Heart left ventricle (tissue), 16 donors: ENCODE measurements at regions not wholly inside any gene's neighbourhood (a gene's known extent, or its start where the extent isn't known, plus 50 kb on each side); places are given as distances from the start of the nearest gene placed in this dataset.

ENCODE experiments used
- ATAC-seq, 4 donors: fragments of 200-7000 bp; cut with Tn5 transposase; one replicate each; pipeline ENCODE4 v1.9.1; 2020 to 2022; ENCODE audit warnings: moderate library complexity in 4 of 4, mild to moderate bottlenecking in 3 of 4, moderate number of reproducible peaks in 1 of 4
- DNase-seq, 5 donors: peaks; one replicate each; pipeline ENCODE4 v3.0.0-alpha.2; 2020
- H3K27ac ChIP-seq, 12 donors: fragments of 200-600 bp; sonication (generic) in 4 of 12; one replicate each; pipeline versions ENCODE4 v1.5.0 to v1.8.0; 2016 to 2022; ENCODE audit warnings: mild to moderate bottlenecking in 2 of 12
- H3K27me3 ChIP-seq, 9 donors: fragments of 200-600 bp; sonication (generic) in 2 of 9; one replicate each; pipeline versions ENCODE4 v1.5.1 to v1.8.0; 2016 to 2022; ENCODE audit warnings: mild to moderate bottlenecking in 3 of 9
- H3K36me3 ChIP-seq, 9 donors: fragments of 200-600 bp; sonication (generic) in 2 of 9; one replicate each; pipeline versions ENCODE4 v1.5.0 to v1.8.0; 2018 to 2022; ENCODE audit warnings: mild to moderate bottlenecking in 2 of 9
- H3K4me1 ChIP-seq, 12 donors: fragments of 200-600 bp; sonication (generic) in 4 of 12; one replicate each; pipeline versions ENCODE4 v1.5.0 to v1.8.0; 2016 to 2022; ENCODE audit warnings: mild to moderate bottlenecking in 3 of 12
- H3K4me3 ChIP-seq, 12 donors: fragments of 200-600 bp; sonication (generic) in 4 of 12; one replicate each; pipeline versions ENCODE4 v1.5.0 to v1.8.0; 2017 to 2022; ENCODE audit warnings: mild to moderate bottlenecking in 9 of 12, moderate library complexity in 4 of 12
- H3K9me3 ChIP-seq, 12 donors: fragments of 200-600 bp; sonication (generic) in 4 of 12; one replicate each; pipeline versions ENCODE4 v1.5.0 to v1.8.0; 2016 to 2022; ENCODE audit warnings: mild to moderate bottlenecking in 1 of 12
- POLR2A ChIP-seq, 2 donors: fragments of 450-650 bp; IDR thresholded peaks; one replicate each; pipeline ENCODE4 v1.6.1; 2017; ENCODE audit warnings: antibody characterized with exemption in 2 of 2, mild to moderate bottlenecking in 2 of 2, moderate library complexity in 2 of 2
- WGBS, 4 donors: extraction: QIAGEN DNeasy Blood & Tissue Kit in 2 of 4; methylation state at CpG; one replicate each; pipeline versions ENCODE4 v1.1.5 to v1.1.7; 2013 to 2018; 5-methylcytosine and 5-hydroxymethylcytosine counted together
- intact Hi-C, 10 donors: fragments of 100-400 bp; cut with DNase I; formaldehyde crosslinking; loops; one replicate each; pipeline versions ENCODE4 v1.11.1 to v1.14.2; 2022
- TF ChIP-seq, protein P1 (sequence below), 12 donors: fragments of 200-600 bp; sonication (generic) in 4 of 12; IDR thresholded peaks; one replicate each; pipeline versions ENCODE4 v1.5.0 to v1.8.0; 2018 to 2022; ENCODE audit warnings: antibody characterized with exemption in 12 of 12, mild to moderate bottlenecking in 5 of 12
- donor health status: ischemic (EF 13 %, LVEDD 7.1; RV severe dilation, severe dysfunction).
- donor health status: healthy with polysubstance abuse.
- donor health status: DM: no; HTN: yes; CAD: no.
- donor health status: DM: no; HTN: no; CAD: no.
- donor health status: ischemic (EF 25% LVEDD 6.9; RV normal size, moderate dysfunction).
- donor health status: ischemic (EF 25% LVEDD 5.7; RV mildly dilated, moderate dysfunction).
- donor health status: healthy.
- donor health status: DM: yes; HTN: yes; CAD: no.
- donor health status: ischemic (EF 35%, LVEDD 5.7; RV mildly dilated, moderate dysfunction).
- donor health status: nonischemic (EF 11% LVEDD 7.7; RV severe dilation, severe dysfunction).
- donor health status: DM: yes; HTN: yes; CAD: no.
- donor health status: PGD.
- donor health status: ischemic (EF 29% LVEDD 5.4; RV normal size, mild dysfunction).
- donor health status: nonischemic (EF 23%, LVEDD 6.1; RV moderate dilation, normal function).

DNA sequence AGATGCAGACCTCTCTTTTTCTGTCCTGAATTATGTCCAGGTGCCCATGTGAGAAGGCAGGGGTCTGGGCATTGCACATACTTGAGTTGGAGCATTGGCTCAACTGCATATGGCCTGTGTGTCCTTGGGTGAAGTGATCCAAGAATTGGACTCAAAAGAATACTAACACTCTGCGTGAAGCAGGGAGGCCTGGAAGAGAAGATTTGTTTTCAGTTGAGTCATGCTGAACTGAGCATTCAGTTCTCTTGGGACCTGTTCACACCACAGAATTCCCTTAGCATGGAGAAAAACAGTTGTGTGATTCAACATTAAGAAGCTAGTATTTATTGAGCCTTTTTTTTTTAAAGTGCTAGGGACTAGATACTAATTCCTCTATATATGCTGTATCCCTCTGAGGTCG, 164.7 kb upstream of the TBX3 start:
- Histone ChIP-seq H3K27me3 (no peaks in the 10 kb centered on the region), H3K4me3 (no peak overlapping the region), H3K27ac (no peak overlapping the region), H3K9me3 (no peaks in the 10 kb centered on the region), H3K4me1 (peaks cover 0 to 5% (median 0%) of the 10 kb centered on the region in 12 donors), H3K36me3 (no peaks in the 10 kb centered on the region)
- DNase-seq = no peak
- 78 to 96% (median 82%) methylated on average over 2 of the region's 2 CpGs for WGBS, 4 donors
- intact Hi-C loops = loop anchor here in 1 of 10 donors (5.0 kb wide), 1 partner anchor 166 kb away; the partner anchor contains the start of gene TBX3
- no peak for TF ChIP-seq POLR2A (IDR thresholded peaks at IDR 0.05)
- TF ChIP-seq, protein P1, sequence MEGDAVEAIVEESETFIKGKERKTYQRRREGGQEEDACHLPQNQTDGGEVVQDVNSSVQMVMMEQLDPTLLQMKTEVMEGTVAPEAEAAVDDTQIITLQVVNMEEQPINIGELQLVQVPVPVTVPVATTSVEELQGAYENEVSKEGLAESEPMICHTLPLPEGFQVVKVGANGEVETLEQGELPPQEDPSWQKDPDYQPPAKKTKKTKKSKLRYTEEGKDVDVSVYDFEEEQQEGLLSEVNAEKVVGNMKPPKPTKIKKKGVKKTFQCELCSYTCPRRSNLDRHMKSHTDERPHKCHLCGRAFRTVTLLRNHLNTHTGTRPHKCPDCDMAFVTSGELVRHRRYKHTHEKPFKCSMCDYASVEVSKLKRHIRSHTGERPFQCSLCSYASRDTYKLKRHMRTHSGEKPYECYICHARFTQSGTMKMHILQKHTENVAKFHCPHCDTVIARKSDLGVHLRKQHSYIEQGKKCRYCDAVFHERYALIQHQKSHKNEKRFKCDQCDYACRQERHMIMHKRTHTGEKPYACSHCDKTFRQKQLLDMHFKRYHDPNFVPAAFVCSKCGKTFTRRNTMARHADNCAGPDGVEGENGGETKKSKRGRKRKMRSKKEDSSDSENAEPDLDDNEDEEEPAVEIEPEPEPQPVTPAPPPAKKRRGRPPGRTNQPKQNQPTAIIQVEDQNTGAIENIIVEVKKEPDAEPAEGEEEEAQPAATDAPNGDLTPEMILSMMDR (IDR thresholded peaks at IDR 0.05) = no peak
- ATAC-seq = peak in 3 of 4 donors; percentile 20 to 64 (median 32)

GRCh38 chr12:114847441-114848035, 163.6 kb upstream of the TBX3 start:
- Histone ChIP-seq H3K27ac (no peak overlapping the region), H3K27me3 (no peaks in the 10 kb centered on the region), H3K4me3 (no peak overlapping the region), H3K9me3 (no peaks in the 10 kb centered on the region), H3K36me3 (no peaks in the 10 kb centered on the region), H3K4me1 (peaks cover 0 to 5% (median 0%) of the 10 kb centered on the region in 12 donors)
- ATAC-seq = no peak
- intact Hi-C loops = loop anchor here in 1 of 10 donors (5.0 kb wide), 1 partner anchor 165 kb away; the partner anchor contains the start of gene TBX3
- no peak for DNase-seq
- TF ChIP-seq, protein P1 (IDR thresholded peaks at IDR 0.05) = no peak
- no peak for TF ChIP-seq POLR2A (IDR thresholded peaks at IDR 0.05)
- WGBS, 4 donors = 64 to 78% (median 71%) methylated on average over 10 to 11 of the region's 11 CpGs

GRCh38 chr12:114846771-114847170, 162.8 kb upstream of the TBX3 start:
- H3K4me1 ChIP-seq = peaks cover 0 to 5% (median 0%) of the 10 kb centered on the region in 12 donors
- WGBS, 4 donors = 32 to 47% (median 38%) methylated on average over 8 of the region's 8 CpGs
- no peaks in the 10 kb centered on the region for H3K27me3 ChIP-seq
- no peak for ATAC-seq
- no peaks in the 10 kb centered on the region for H3K9me3 ChIP-seq
- H3K36me3 ChIP-seq = no peaks in the 10 kb centered on the region
- intact Hi-C loops = loop anchor here in 1 of 10 donors (5.0 kb wide), 1 partner anchor 164 kb away; the partner anchor contains the start of gene TBX3
- H3K27ac ChIP-seq = no peak overlapping the region
- TF ChIP-seq, protein P1 (IDR thresholded peaks at IDR 0.05) = no peak
- no peak for TF ChIP-seq POLR2A (IDR thresholded peaks at IDR 0.05)
- H3K4me3 ChIP-seq = no peak overlapping the region
- DNase-seq = no peak

DNA sequence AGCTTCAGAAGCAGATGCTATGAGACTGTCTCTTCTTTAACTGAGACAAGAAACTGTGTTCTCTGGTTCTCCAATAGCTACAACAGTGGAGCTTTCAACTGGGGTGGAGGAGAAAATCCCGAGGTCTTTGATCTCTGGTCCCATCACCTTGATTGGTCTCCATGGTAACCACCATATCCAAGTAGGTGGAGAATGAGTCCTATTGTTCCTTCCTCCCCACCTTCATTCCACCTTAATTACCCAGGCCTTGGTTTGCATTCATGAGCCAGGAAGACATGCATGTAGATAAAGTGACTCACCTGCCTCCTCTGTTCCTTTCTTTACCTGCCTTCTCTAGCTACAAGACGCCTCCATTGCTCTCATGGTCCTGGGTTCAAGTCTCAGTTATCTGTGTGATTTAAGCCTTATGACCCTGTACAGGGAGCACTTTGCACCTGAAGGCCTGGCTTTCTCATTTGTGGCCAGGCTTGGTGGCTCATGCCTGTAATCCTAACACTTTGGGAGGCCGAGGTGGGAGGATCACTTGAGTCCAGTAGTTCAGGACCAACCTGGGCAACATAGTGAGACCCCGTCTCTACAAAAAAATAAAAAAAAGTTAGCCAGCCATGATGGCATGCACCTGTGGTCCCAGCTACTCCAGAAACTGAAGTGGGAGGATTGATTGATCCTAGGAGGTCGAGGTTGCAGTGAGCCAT, 157.7 kb upstream of the TBX3 start:
- H3K36me3 ChIP-seq = no peaks in the 10 kb centered on the region
- DNase-seq (no peak), ATAC-seq (no peak)
- no peak overlapping the region for H3K27ac ChIP-seq
- intact Hi-C loops = no loop called here
- 68 to 95% (median 82%) methylated on average over 5 of the region's 5 CpGs for WGBS, 4 donors
- TF ChIP-seq, protein P1 (IDR thresholded peaks at IDR 0.05) = no peak
- TF ChIP-seq POLR2A (IDR thresholded peaks at IDR 0.05) = no peak
- no peak overlapping the region for H3K4me3 ChIP-seq
- H3K27me3 ChIP-seq = no peaks in the 10 kb centered on the region
- peaks cover 0 to 1% (median 0%) of the 10 kb centered on the region in 12 donors for H3K4me1 ChIP-seq
- H3K9me3 ChIP-seq = peaks cover 0 to 3% (median 0%) of the 10 kb centered on the region in 12 donors
